ENCODE measurements at regions not wholly inside any gene's neighbourhood (a gene's known extent, or its start where the extent isn't known, plus 50 kb on each side); places are given as distances from the start of the nearest gene placed in this dataset.

- H4K20me1 ChIP-seq (ENCODE audit: insufficient read depth, low read length): no peaks in the 10 kb centered on the region
- no peak overlapping the region for H3K4me3 ChIP-seq (ENCODE audit: low read depth, low read length, poor library complexity, severe bottlenecking)
- no peak for TF ChIP-seq CTCF (IDR thresholded peaks at IDR 0.05; ENCODE audit: low read length)
- TF ChIP-seq EZH2 (IDR thresholded peaks at IDR 0.05; ENCODE audit: borderline replicate concordance, low read length): no peak
- no peaks in the 10 kb centered on the region for H3K36me3 ChIP-seq (ENCODE audit: insufficient read depth, low read length)
- H3F3A ChIP-seq (ENCODE audit: insufficient read depth, low read length): no peaks in the 10 kb centered on the region
- H3K9me3 ChIP-seq (ENCODE audit: low read length): no peaks in the 10 kb centered on the region
- no peak overlapping the region for H2AFZ ChIP-seq (ENCODE audit: low read length)
- no peaks in the 10 kb centered on the region for H3K4me1 ChIP-seq (ENCODE audit: insufficient read depth, low read length, severe bottlenecking)
- no peak overlapping the region for H3K4me2 ChIP-seq (ENCODE audit: low read length)
- no peaks in the 10 kb centered on the region for H3K9me2 ChIP-seq (ENCODE audit: low read depth, low read length)
- no peak overlapping the region for H3K27ac ChIP-seq (ENCODE audit: low read depth, low read length, poor library complexity, severe bottlenecking)
- H3K79me2 ChIP-seq (ENCODE audit: insufficient read depth, low read length): no peaks in the 10 kb centered on the region
- no peak overlapping the region for H3K9ac ChIP-seq (ENCODE audit: low read length)
- H3K27me3 ChIP-seq (ENCODE audit: insufficient read depth, low read length): no peaks in the 10 kb centered on the region; the same call in 1 of the 2 replicates
Observed at GRCh38 chr22:27644566-27644965, 157.0 kb downstream of the MN1 start.

- no peaks in the 10 kb centered on the region; the same call in 1 of the 2 replicates for H3K27me3 ChIP-seq (ENCODE audit: insufficient read depth, low read length)
- H3K9me3 ChIP-seq (ENCODE audit: low read length): no peaks in the 10 kb centered on the region
- no peaks in the 10 kb centered on the region for H3K79me2 ChIP-seq (ENCODE audit: insufficient read depth, low read length)
- no peak overlapping the region for H3K4me3 ChIP-seq (ENCODE audit: low read depth, low read length, poor library complexity, severe bottlenecking)
- no peaks in the 10 kb centered on the region for H3K4me1 ChIP-seq (ENCODE audit: insufficient read depth, low read length, severe bottlenecking)
- no peak overlapping the region for H3K27ac ChIP-seq (ENCODE audit: low read depth, low read length, poor library complexity, severe bottlenecking)
- no peaks in the 10 kb centered on the region for H3K36me3 ChIP-seq (ENCODE audit: insufficient read depth, low read length)
- H2AFZ ChIP-seq (ENCODE audit: low read length): no peak overlapping the region
- no peaks in the 10 kb centered on the region for H3K9me2 ChIP-seq (ENCODE audit: low read depth, low read length)
- no peak overlapping the region for H3K4me2 ChIP-seq (ENCODE audit: low read length)
- no peaks in the 10 kb centered on the region for H3F3A ChIP-seq (ENCODE audit: insufficient read depth, low read length)
- no peak for TF ChIP-seq CTCF (IDR thresholded peaks at IDR 0.05; ENCODE audit: low read length)
- TF ChIP-seq EZH2 (IDR thresholded peaks at IDR 0.05; ENCODE audit: borderline replicate concordance, low read length): no peak
- no peak overlapping the region for H3K9ac ChIP-seq (ENCODE audit: low read length)
- no peaks in the 10 kb centered on the region for H4K20me1 ChIP-seq (ENCODE audit: insufficient read depth, low read length)
Observed at GRCh38 chr22:27647540-27647939, 154.0 kb downstream of the MN1 start.

DNA sequence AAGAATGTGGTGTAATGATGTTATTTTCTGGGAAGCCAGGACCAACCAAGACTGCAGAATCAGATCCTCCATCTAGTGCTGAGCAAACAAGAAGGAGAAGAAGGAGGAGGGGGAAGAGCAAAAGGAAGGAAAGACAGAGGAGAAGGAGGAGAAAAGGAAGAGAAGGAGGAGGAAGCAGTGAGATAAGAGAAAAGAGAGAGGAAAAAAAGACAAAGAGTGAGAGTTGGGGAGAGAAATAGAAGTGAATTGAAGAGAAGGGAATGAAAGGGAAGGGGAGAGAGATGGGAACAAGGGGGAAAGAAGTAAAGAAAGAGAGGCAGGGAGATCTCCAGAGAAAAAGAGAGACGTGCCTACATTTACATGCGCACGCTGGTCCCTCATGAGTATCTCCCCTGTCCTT, 153.5 kb downstream of the MN1 start:
- H3F3A ChIP-seq (ENCODE audit: insufficient read depth, low read length): no peaks in the 10 kb centered on the region
- no peaks in the 10 kb centered on the region for H3K9me2 ChIP-seq (ENCODE audit: low read depth, low read length)
- no peaks in the 10 kb centered on the region for H3K79me2 ChIP-seq (ENCODE audit: insufficient read depth, low read length)
- H2AFZ ChIP-seq (ENCODE audit: low read length): no peak overlapping the region
- no peaks in the 10 kb centered on the region for H3K9me3 ChIP-seq (ENCODE audit: low read length)
- no peaks in the 10 kb centered on the region for H4K20me1 ChIP-seq (ENCODE audit: insufficient read depth, low read length)
- TF ChIP-seq EZH2 (IDR thresholded peaks at IDR 0.05; ENCODE audit: borderline replicate concordance, low read length) (no peak), CTCF (IDR thresholded peaks at IDR 0.05; ENCODE audit: low read length) (no peak)
- no peaks in the 10 kb centered on the region for H3K36me3 ChIP-seq (ENCODE audit: insufficient read depth, low read length)
- H3K27me3 ChIP-seq (ENCODE audit: insufficient read depth, low read length): no peaks in the 10 kb centered on the region; the same call in 1 of the 2 replicates
- no peak overlapping the region for H3K4me3 ChIP-seq (ENCODE audit: low read depth, low read length, poor library complexity, severe bottlenecking)
- H3K4me2 ChIP-seq (ENCODE audit: low read length): no peak overlapping the region
- no peak overlapping the region for H3K9ac ChIP-seq (ENCODE audit: low read length)
- no peaks in the 10 kb centered on the region for H3K4me1 ChIP-seq (ENCODE audit: insufficient read depth, low read length, severe bottlenecking)
- H3K27ac ChIP-seq (ENCODE audit: low read depth, low read length, poor library complexity, severe bottlenecking): no peak overlapping the region

Data from OCI-LY1 (cell line).